ENCODE measurements at regions not wholly inside any gene's neighbourhood (a gene's known extent, or its start where the extent isn't known, plus 50 kb on each side); places are given as distances from the start of the nearest gene placed in this dataset.

DNA sequence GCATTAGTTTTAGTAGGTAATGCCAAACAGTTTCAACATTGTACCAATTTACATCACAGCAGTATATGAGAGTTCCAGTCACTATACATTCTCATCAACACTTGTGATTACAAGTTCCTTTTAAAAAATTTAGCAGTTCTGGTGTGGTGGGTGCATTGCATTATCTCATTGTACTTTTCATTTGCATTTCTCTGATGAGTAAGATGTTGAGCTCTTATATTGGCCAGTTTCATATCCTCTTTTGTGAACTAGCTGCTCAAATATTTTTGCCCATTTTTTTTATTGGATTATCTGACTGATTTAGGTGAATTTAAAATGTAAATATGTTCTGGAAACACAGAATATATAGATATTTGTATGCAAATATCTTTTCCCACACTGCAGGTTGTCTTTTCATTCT is 160.9 kb upstream of the NR3C1 start:
- no peak for TF ChIP-seq CTCF (IDR thresholded peaks at IDR 0.05)
- H3K27ac ChIP-seq (ENCODE audit: low read depth in 1 of 2, low read length in 2 of 2) = peak overlapping the region in 1 of 2 donors; percentile 39
- no peaks in the 10 kb centered on the region for H3K36me3 ChIP-seq (replicated peaks in 1 of 2; ENCODE audit: control insufficient read depth in 1 of 2, insufficient read depth in 2 of 2, low read length in 2 of 2)
- H2AFZ ChIP-seq (ENCODE audit: insufficient read depth, low read depth, low read length, poor library complexity, severe bottlenecking) = no peak overlapping the region
- H3K4me1 ChIP-seq (ENCODE audit: control insufficient read depth in 1 of 2, insufficient read depth in 2 of 2, low read length in 2 of 2) = peaks cover 19 to 37% of the 10 kb centered on the region in 2 donors
- H3K27me3 ChIP-seq (ENCODE audit: control insufficient read depth in 2 of 2, insufficient read depth in 2 of 2, low read length in 2 of 2) = no peaks in the 10 kb centered on the region
- H3K27me3 Mint-ChIP-seq (ENCODE audit: low read depth in 3 of 3) = peaks cover 0 to 2% (median 0%) of the 10 kb centered on the region in 3 donors
- peaks cover 0 to 1% (median 0%) of the 10 kb centered on the region in 7 donors for H3K9me3 Mint-ChIP-seq
- peaks cover 30% of the 10 kb centered on the region for H3K4me1 Mint-ChIP-seq
- no peaks in the 10 kb centered on the region for H3K36me3 Mint-ChIP-seq
- no peaks in the 10 kb centered on the region for H3K79me2 ChIP-seq (ENCODE audit: insufficient read depth, low read length)
- DNase-seq = peak; percentile 76 to 89 (median 89)
- intact Hi-C loops (cut with micrococcal nuclease) = loop anchor here in 1 of 2 donors (10.0 kb wide), 1 partner anchor 130 kb away; no protein-coding TSS in a partner anchor
- H3K9ac ChIP-seq (ENCODE audit: insufficient read depth, low read length, poor library complexity, severe bottlenecking) = no peak overlapping the region
- H3K27ac Mint-ChIP-seq = peak overlapping the region; percentile 26 to 85 (median 54)
- no peaks in the 10 kb centered on the region for H3K9me3 ChIP-seq (replicated peaks in 1 of 2; ENCODE audit: control insufficient read depth in 1 of 2, insufficient read depth in 1 of 2, low read length in 2 of 2)
- H3K4me3 Mint-ChIP-seq = no peak overlapping the region
- H3K4me2 ChIP-seq (replicated peaks; ENCODE audit: extremely low read depth, low read length, poor library complexity, severe bottlenecking) = peak overlapping the region; percentile 20
- H4K20me1 ChIP-seq (ENCODE audit: insufficient read depth, low read length) = no peaks in the 10 kb centered on the region
- no peak overlapping the region for H3K4me3 ChIP-seq (replicated peaks in 1 of 3; ENCODE audit: low read depth in 2 of 3, low read length in 3 of 3)

- intact Hi-C loops (cut with micrococcal nuclease) = loop anchor here in 1 of 2 donors (10.0 kb wide), 1 partner anchor 128 kb away; no protein-coding TSS in a partner anchor
- Mint-ChIP-seq H3K36me3 (no peaks in the 10 kb centered on the region), H3K27me3 (ENCODE audit: low read depth in 3 of 3) (peaks cover 0 to 2% (median 0%) of the 10 kb centered on the region in 3 donors), H3K27ac (peak overlapping the region in 1 of 7 donors; percentile 38), H3K4me1 (peaks cover 34% of the 10 kb centered on the region), H3K9me3 (peaks cover 0 to 1% (median 0%) of the 10 kb centered on the region in 7 donors), H3K4me3 (peak overlapping the region in 1 of 2 donors; percentile 24)
- Histone ChIP-seq H3K9ac (ENCODE audit: insufficient read depth, low read length, poor library complexity, severe bottlenecking) (no peak overlapping the region), H3K4me3 (replicated peaks in 1 of 3; ENCODE audit: low read depth in 2 of 3, low read length in 3 of 3) (no peak overlapping the region), H3K36me3 (replicated peaks in 1 of 2; ENCODE audit: control insufficient read depth in 1 of 2, insufficient read depth in 2 of 2, low read length in 2 of 2) (no peaks in the 10 kb centered on the region), H3K4me1 (ENCODE audit: control insufficient read depth in 1 of 2, insufficient read depth in 2 of 2, low read length in 2 of 2) (peaks cover 20 to 40% of the 10 kb centered on the region in 2 donors), H3K4me2 (replicated peaks; ENCODE audit: extremely low read depth, low read length, poor library complexity, severe bottlenecking) (no peak overlapping the region), H2AFZ (ENCODE audit: insufficient read depth, low read depth, low read length, poor library complexity, severe bottlenecking) (no peak overlapping the region), H3K9me3 (replicated peaks in 1 of 2; ENCODE audit: control insufficient read depth in 1 of 2, insufficient read depth in 1 of 2, low read length in 2 of 2) (no peaks in the 10 kb centered on the region), H3K79me2 (ENCODE audit: insufficient read depth, low read length) (no peaks in the 10 kb centered on the region), H3K27me3 (ENCODE audit: control insufficient read depth in 2 of 2, insufficient read depth in 2 of 2, low read length in 2 of 2) (no peaks in the 10 kb centered on the region), H4K20me1 (ENCODE audit: insufficient read depth, low read length) (no peaks in the 10 kb centered on the region), H3K27ac (ENCODE audit: low read depth in 1 of 2, low read length in 2 of 2) (no peak overlapping the region)
- TF ChIP-seq CTCF (IDR thresholded peaks at IDR 0.05) = no peak
- no CpG with 5 or more reads among the region's 4 CpGs for WGBS (ENCODE audit: insufficient coverage)
- DNase-seq = no peak
These were observed 159.4 kb upstream of the NR3C1 start for GRCh38 chr5:143562935-143563334.
